Esophagus squamous epithelium (tissue), 5 donors: ENCODE measurements at regions not wholly inside any gene's neighbourhood (a gene's known extent, or its start where the extent isn't known, plus 50 kb on each side); places are given as distances from the start of the nearest gene placed in this dataset.

Source experiments
- DNase-seq: peaks from one replicate; lab custom pipeline; 2025; lab: John Stamatoyannopoulos, UW
- H3K27ac ChIP-seq, 4 donors: fragments of 200-600 bp; sonication (generic); one replicate each; pipeline ENCODE4 v1.5.1; 2016 to 2019; ENCODE audit warnings: mild to moderate bottlenecking in 1 of 4
- H3K27me3 ChIP-seq, 4 donors: fragments of 200-600 bp; sonication (generic); 1 replicate in 3 of 4; 2 replicates in 1 of 4; pipeline versions ENCODE4 v1.5.1 to v1.6.0; 2017 to 2021; ENCODE audit warnings: antibody characterized with exemption in 1 of 4
- H3K36me3 ChIP-seq, 3 donors: fragments of 200-600 bp; sonication (generic); one replicate each; pipeline ENCODE4 v1.5.1; 2016 to 2019
- H3K4me1 ChIP-seq, 3 donors: fragments of 200-600 bp; sonication (generic); one replicate each; pipeline ENCODE4 v1.5.1; 2017 to 2019
- H3K4me3 ChIP-seq, 4 donors: fragments of 200-600 bp; sonication (generic); 1 replicate in 3 of 4; 2 replicates in 1 of 4; pipeline ENCODE4 v1.5.1; 2016 to 2019; ENCODE audit warnings: mild to moderate bottlenecking in 2 of 4, moderate library complexity in 1 of 4
- H3K9me3 ChIP-seq, 3 donors: fragments of 200-600 bp; sonication (generic); one replicate each; pipeline ENCODE4 v1.5.1; 2016 to 2019
- POLR2A ChIP-seq, 4 donors: fragments of 450-650 bp; IDR thresholded peaks; one replicate each; pipeline ENCODE4 v1.6.1; 2017; ENCODE audit warnings: antibody characterized with exemption in 4 of 4, mild to moderate bottlenecking in 4 of 4, moderate library complexity in 3 of 4
- WGBS, 2 donors: methylation state at CpG; one replicate each; pipeline ENCODE4 v1.1.5; 2018; 5-methylcytosine and 5-hydroxymethylcytosine counted together
- intact Hi-C: fragments of 100-400 bp; cut with DNase I; formaldehyde crosslinking; loops from one replicate; pipeline ENCODE4 v1.15.0; 2022
- TF ChIP-seq, protein P1 (sequence below), 6 experiments: fragments of 450-650 bp in 4 of 6; fragments of 200-600 bp in 2 of 6; sonication (generic) in 2 of 6; IDR thresholded peaks; one replicate each; pipeline ENCODE4 v1.5.1; 2016 to 2019; ENCODE audit warnings: antibody characterized with exemption in 6 of 6, mild to moderate bottlenecking in 4 of 6, moderate library complexity in 4 of 6
- donor health status: DM: yes; HTN: yes; CAD: no.

DNA sequence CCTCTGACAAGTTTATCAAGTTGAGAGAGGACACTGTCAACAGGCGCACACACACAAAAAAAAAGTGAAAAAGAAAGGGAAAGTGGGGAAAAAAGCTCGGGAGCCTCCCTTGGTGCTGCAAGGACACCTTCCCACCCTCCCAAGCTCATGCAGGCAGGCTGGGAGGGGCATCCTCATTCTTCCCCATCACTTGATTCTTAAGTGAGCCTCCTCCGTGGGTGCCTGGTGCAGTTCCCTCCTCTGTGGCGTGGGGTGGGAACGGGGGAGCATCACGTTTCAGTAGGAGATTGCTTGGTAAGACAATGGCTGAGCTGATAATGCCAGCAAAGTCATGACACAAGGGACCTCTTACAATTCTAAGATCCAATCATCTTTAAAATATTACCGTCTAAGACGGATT is 108.8 kb downstream of the NXPE2 start:
- H3K27ac ChIP-seq, result no peak overlapping the region
- peaks cover 0 to 8% (median 0%) of the 10 kb centered on the region in 4 donors for H3K27me3 ChIP-seq
- intact Hi-C loops, result no loop called here
- H3K36me3 ChIP-seq, result no peaks in the 10 kb centered on the region
- H3K4me3 ChIP-seq, result no peak overlapping the region
- 44 to 49% methylated on average over 6 of the region's 8 CpGs for WGBS, 2 donors
- TF ChIP-seq, protein P1, sequence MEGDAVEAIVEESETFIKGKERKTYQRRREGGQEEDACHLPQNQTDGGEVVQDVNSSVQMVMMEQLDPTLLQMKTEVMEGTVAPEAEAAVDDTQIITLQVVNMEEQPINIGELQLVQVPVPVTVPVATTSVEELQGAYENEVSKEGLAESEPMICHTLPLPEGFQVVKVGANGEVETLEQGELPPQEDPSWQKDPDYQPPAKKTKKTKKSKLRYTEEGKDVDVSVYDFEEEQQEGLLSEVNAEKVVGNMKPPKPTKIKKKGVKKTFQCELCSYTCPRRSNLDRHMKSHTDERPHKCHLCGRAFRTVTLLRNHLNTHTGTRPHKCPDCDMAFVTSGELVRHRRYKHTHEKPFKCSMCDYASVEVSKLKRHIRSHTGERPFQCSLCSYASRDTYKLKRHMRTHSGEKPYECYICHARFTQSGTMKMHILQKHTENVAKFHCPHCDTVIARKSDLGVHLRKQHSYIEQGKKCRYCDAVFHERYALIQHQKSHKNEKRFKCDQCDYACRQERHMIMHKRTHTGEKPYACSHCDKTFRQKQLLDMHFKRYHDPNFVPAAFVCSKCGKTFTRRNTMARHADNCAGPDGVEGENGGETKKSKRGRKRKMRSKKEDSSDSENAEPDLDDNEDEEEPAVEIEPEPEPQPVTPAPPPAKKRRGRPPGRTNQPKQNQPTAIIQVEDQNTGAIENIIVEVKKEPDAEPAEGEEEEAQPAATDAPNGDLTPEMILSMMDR (IDR thresholded peaks at IDR 0.05), result no peak
- no peak for TF ChIP-seq POLR2A (IDR thresholded peaks at IDR 0.05)
- no peaks in the 10 kb centered on the region for H3K4me1 ChIP-seq
- no peak for DNase-seq
- no peaks in the 10 kb centered on the region for H3K9me3 ChIP-seq

DNA sequence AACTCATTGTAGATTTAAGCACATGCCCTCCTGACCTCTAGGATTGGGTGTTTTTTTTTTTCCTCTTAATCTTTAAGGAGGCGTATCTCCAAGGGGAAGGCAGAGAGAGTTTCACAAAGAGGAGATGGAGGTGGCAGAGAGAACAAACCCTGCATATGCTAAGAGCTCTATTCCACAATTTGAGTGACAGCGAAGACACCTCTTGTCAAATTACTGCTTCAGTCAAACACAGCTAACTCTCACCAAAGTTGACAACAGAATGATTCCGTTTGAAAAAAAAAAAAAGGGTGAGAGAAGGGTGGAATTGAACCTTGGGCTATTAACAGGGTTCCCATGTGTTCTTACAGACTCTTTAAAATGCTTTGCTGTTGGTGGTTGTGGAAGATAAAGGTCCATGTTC is 112.6 kb downstream of the NXPE2 start:
- WGBS, 2 donors, result 36 to 67% methylated on average over 3 of the region's 3 CpGs
- intact Hi-C loops, result no loop called here
- Histone ChIP-seq H3K27ac (no peak overlapping the region), H3K9me3 (no peaks in the 10 kb centered on the region), H3K4me1 (no peaks in the 10 kb centered on the region), H3K4me3 (no peak overlapping the region), H3K27me3 (peaks cover 0 to 10% (median 0%) of the 10 kb centered on the region in 4 donors), H3K36me3 (no peaks in the 10 kb centered on the region)
- DNase-seq, result no peak
- TF ChIP-seq POLR2A (IDR thresholded peaks at IDR 0.05), result no peak
- TF ChIP-seq, protein P1 (IDR thresholded peaks at IDR 0.05), result no peak

GRCh38 chr11:114794048-114794684 is 115.8 kb downstream of the NXPE2 start:
- H3K27me3 ChIP-seq, result peaks cover 0 to 6% (median 0%) of the 10 kb centered on the region in 4 donors
- WGBS, 2 donors, result 15 to 30% methylated on average over 3 of the region's 3 CpGs
- no peak for DNase-seq
- H3K4me1 ChIP-seq, result no peaks in the 10 kb centered on the region
- no peak overlapping the region for H3K4me3 ChIP-seq
- no peak for TF ChIP-seq POLR2A (IDR thresholded peaks at IDR 0.05)
- TF ChIP-seq, protein P1 (IDR thresholded peaks at IDR 0.05), result no peak
- no peaks in the 10 kb centered on the region for H3K9me3 ChIP-seq
- no peaks in the 10 kb centered on the region for H3K36me3 ChIP-seq
- H3K27ac ChIP-seq, result no peak overlapping the region
- intact Hi-C loops, result no loop called here

- intact Hi-C loops, result no loop called here
Observed at GRCh38 chr11:114796954-114797721, 118.8 kb downstream of the NXPE2 start.

More at GRCh38 chr11:114796954-114797721, 118.8 kb downstream of the NXPE2 start:
- H3K27me3 ChIP-seq, result peaks cover 0 to 6% (median 0%) of the 10 kb centered on the region in 4 donors
- no peaks in the 10 kb centered on the region for H3K9me3 ChIP-seq
- no peak overlapping the region for H3K27ac ChIP-seq
- DNase-seq, result no peak
- no peaks in the 10 kb centered on the region for H3K4me1 ChIP-seq
- TF ChIP-seq, protein P1 (IDR thresholded peaks at IDR 0.05), result no peak
- no peak for TF ChIP-seq POLR2A (IDR thresholded peaks at IDR 0.05)
- H3K36me3 ChIP-seq, result no peaks in the 10 kb centered on the region
- WGBS, 2 donors, result 49 to 52% methylated on average over 8 to 9 of the region's 9 CpGs
- H3K4me3 ChIP-seq, result no peak overlapping the region
